IPS-20b (cell line): ENCODE measurements at regions not wholly inside any gene's neighbourhood (a gene's known extent, or its start where the extent isn't known, plus 50 kb on each side); places are given as distances from the start of the nearest gene placed in this dataset.
"Not testable (repeated sequence)": the region's sequence is repeated elsewhere in the genome, so short reads cannot be mapped to it uniquely, and the experiment has no call there.

Experiments
- H3K27ac ChIP-seq: one replicate; pipeline ENCODE4 v1.5.1; 2013; ENCODE audit warnings: low read length
- H3K27me3 ChIP-seq: 2 replicates; pipeline ENCODE4 v1.6.1; 2013; ENCODE audit warnings: mild to moderate bottlenecking, low read length, inconsistent platforms; ENCODE audit not compliant: insufficient read depth
- H3K36me3 ChIP-seq: 2 replicates; pipeline ENCODE4 v1.6.1; 2013; ENCODE audit warnings: low read depth, mild to moderate bottlenecking, inconsistent platforms, low read length, moderate library complexity; ENCODE audit not compliant: insufficient read depth
- H3K4me1 ChIP-seq: 2 replicates; pipeline ENCODE4 v1.6.1; 2013; ENCODE audit warnings: mild to moderate bottlenecking, control low read depth, inconsistent platforms, low read length, moderate library complexity; ENCODE audit not compliant: insufficient read depth
- H3K4me3 ChIP-seq: 2 replicates; pipeline ENCODE4 v1.5.1; 2013; ENCODE audit warnings: mild to moderate bottlenecking, low read length, inconsistent platforms
- H3K9ac ChIP-seq: 2 replicates; pipeline ENCODE4 v1.6.1; 2013; ENCODE audit warnings: low read depth, mild to moderate bottlenecking, inconsistent platforms, low read length, moderate library complexity
- H3K9me3 ChIP-seq: 2 replicates; pipeline ENCODE4 v1.6.1; 2013; ENCODE audit warnings: mild to moderate bottlenecking, low read depth, low read length, inconsistent platforms; ENCODE audit not compliant: insufficient read depth

GRCh38 chr20:48396981-48397861, 430.6 kb downstream of the PREX1 start:
- H3K27ac ChIP-seq, H3K27me3 ChIP-seq, H3K9ac ChIP-seq, H3K9me3 ChIP-seq, H3K36me3 ChIP-seq, H3K4me3 ChIP-seq, H3K4me1 ChIP-seq: not testable (repeated sequence)

DNA sequence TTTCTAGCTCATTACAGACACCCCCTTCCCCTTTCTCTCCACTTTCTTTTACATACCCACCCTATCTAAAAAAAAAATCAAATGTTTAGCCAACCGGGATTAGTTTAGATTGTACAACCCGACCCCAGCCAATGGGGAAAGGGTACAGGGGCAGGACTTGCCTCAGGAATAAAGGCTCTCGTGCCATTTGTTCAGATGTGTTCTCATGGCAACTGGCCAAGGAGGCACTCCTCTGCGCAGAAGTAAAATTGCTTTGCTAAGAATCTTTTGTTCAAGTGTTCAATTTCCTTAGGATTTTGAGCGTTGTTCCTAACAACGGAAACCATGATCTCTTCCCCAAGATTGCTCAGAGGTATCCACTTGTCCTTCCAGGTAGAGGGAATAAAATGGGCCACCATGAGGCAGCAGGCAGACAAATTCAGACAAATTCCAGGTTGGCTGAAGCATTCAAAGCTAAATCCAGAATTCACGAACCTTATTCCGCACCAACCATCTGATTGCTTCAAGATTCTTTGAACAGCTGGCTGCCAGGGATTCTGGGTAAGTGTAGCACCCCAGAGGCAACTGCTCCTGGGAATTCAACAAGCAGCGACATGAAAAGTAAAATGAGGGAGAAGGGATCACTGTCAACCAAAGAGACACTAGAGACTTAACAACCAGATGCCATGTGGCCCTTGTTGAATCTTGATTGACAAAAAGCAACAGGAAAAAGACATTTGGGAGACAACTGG, 431.8 kb downstream of the PREX1 start:
- Histone ChIP-seq H3K27me3 (no peaks in the 10 kb centered on the region; the same call in 1 of the 2 replicates), H3K9me3 (peaks cover 9% of the 10 kb centered on the region), H3K9ac (no peak overlapping the region), H3K4me1 (no peaks in the 10 kb centered on the region; the same call in 1 of the 2 replicates), H3K4me3 (no peak overlapping the region), H3K36me3 (no peaks in the 10 kb centered on the region), H3K27ac (no peak overlapping the region)

DNA sequence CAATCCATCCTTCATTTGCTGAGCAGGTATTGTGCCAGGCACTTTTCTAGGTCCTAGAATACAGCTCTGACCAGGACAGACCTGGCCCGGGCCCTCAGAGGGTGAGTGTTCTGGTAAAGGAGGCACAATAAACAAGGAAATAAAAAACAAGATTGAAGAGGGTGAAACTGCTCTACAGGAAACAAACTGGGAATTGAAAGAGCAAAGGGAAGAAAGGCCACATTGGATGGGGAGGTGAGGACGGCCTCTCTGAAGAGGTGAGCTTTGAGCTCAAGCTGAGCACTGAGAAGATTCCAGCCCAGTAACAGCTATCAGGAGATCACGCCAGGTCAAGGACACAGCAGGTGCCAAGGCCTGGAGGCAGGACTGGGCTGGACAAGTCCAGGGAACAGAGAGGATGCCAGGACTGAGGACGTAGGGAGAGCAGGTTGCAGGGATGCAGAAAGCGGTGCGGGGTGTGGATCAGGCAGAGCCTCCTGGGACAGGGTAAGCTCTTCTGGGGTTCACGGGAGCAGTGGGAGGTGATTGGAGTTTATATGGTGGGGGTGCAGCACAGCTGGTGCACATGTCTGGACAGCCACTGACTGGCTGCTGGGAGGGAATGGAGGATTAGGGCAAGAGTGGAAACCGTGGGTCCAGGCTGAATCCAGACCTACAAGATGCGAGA, 433.3 kb downstream of the PREX1 start:
- no peak overlapping the region for H3K4me3 ChIP-seq
- no peak overlapping the region for H3K27ac ChIP-seq
- no peak overlapping the region for H3K9ac ChIP-seq
- no peaks in the 10 kb centered on the region; the same call in 1 of the 2 replicates for H3K4me1 ChIP-seq
- peaks cover 9% of the 10 kb centered on the region for H3K9me3 ChIP-seq
- H3K36me3 ChIP-seq, result no peaks in the 10 kb centered on the region
- H3K27me3 ChIP-seq, result no peaks in the 10 kb centered on the region; the same call in 1 of the 2 replicates

- no peak overlapping the region for H3K4me3 ChIP-seq
- peaks cover 9% of the 10 kb centered on the region for H3K9me3 ChIP-seq
- no peaks in the 10 kb centered on the region; the same call in 1 of the 2 replicates for H3K4me1 ChIP-seq
- no peak overlapping the region for H3K27ac ChIP-seq
- H3K36me3 ChIP-seq, result no peaks in the 10 kb centered on the region
- H3K9ac ChIP-seq, result no peak overlapping the region
- H3K27me3 ChIP-seq, result no peaks in the 10 kb centered on the region; the same call in 1 of the 2 replicates
These were observed 434.0 kb downstream of the PREX1 start for GRCh38 chr20:48393737-48394314.

- Histone ChIP-seq H3K27me3 (no peaks in the 10 kb centered on the region; the same call in 1 of the 2 replicates), H3K9me3 (peaks cover 9% of the 10 kb centered on the region)
These were observed 434.5 kb downstream of the PREX1 start for GRCh38 chr20:48393311-48393685.

GRCh38 chr20:48392407-48393310, 435.1 kb downstream of the PREX1 start:
- Histone ChIP-seq H3K27ac (no peak overlapping the region), H3K36me3 (no peaks in the 10 kb centered on the region), H3K4me1 (no peaks in the 10 kb centered on the region), H3K27me3 (no peaks in the 10 kb centered on the region; the same call in 1 of the 2 replicates), H3K9me3 (peaks cover 9% of the 10 kb centered on the region), H3K4me3 (no peak overlapping the region), H3K9ac (no peak overlapping the region)

More at GRCh38 chr20:48393311-48393685, 434.5 kb downstream of the PREX1 start:
- H3K36me3 ChIP-seq, result no peaks in the 10 kb centered on the region
- H3K4me1 ChIP-seq, result no peaks in the 10 kb centered on the region
- H3K27ac ChIP-seq, result no peak overlapping the region
- no peak overlapping the region for H3K4me3 ChIP-seq
- H3K9ac ChIP-seq, result no peak overlapping the region

DNA sequence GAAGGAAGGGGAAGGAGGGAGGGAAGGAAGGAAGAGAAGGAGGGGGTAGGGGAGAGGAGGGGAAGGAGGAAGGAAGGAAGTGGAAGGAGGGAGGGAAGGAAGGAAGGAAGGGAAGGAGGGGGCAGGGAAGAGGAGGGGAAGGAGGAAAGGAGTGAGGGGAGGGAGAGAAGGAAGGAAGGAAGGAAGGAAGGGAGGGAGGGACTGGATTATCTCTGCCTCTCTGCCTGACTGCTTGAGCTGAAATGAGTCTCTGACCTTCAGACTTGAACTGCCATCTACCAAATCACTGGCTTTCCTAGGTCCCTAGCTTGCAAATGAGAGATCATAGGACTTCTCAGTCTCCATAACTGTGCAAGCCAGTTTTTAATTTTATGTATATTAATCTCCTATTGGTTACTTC, 436.8 kb downstream of the PREX1 start:
- Histone ChIP-seq H3K9me3 (peaks cover 9% of the 10 kb centered on the region), H3K27ac (no peak overlapping the region), H3K27me3 (no peaks in the 10 kb centered on the region), H3K9ac (no peak overlapping the region), H3K4me3 (no peak overlapping the region), H3K36me3 (no peaks in the 10 kb centered on the region), H3K4me1 (no peaks in the 10 kb centered on the region)

DNA sequence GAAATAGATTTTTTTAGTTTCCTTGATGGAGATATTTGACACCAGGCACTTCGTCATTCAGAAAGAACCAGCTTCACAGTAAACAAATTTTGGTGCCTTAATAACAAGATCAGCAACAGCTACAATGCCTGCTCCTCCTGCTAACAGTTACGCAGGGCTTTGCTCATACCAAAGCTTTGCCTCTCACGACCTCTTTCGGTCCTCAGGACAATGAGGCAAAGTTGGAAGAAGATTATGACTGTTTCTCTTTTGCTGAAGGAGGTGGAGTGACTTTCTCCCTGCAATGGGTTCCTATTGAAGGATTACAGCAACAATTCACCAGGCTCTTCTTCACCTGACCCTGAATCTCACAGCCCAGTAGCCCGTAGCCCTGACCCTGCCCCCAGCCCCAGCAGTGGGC, 440.1 kb downstream of the PREX1 start:
- H3K9me3 ChIP-seq, result peaks cover 9% of the 10 kb centered on the region
- H3K27me3 ChIP-seq, result no peaks in the 10 kb centered on the region
- no peak overlapping the region for H3K9ac ChIP-seq
- no peaks in the 10 kb centered on the region for H3K4me1 ChIP-seq
- H3K4me3 ChIP-seq, result no peak overlapping the region
- no peaks in the 10 kb centered on the region for H3K36me3 ChIP-seq
- H3K27ac ChIP-seq, result no peak overlapping the region

GRCh38 chr20:48385527-48385926, 442.3 kb downstream of the PREX1 start:
- Histone ChIP-seq H3K9me3 (no peaks in the 10 kb centered on the region), H3K4me3 (no peak overlapping the region), H3K27ac (no peak overlapping the region), H3K36me3 (no peaks in the 10 kb centered on the region), H3K9ac (no peak overlapping the region), H3K27me3 (no peaks in the 10 kb centered on the region), H3K4me1 (no peaks in the 10 kb centered on the region)

GRCh38 chr20:48385114-48385513, 442.7 kb downstream of the PREX1 start:
- Histone ChIP-seq H3K36me3 (no peaks in the 10 kb centered on the region), H3K4me1 (no peaks in the 10 kb centered on the region), H3K4me3 (no peak overlapping the region), H3K27me3 (no peaks in the 10 kb centered on the region), H3K9ac (no peak overlapping the region), H3K27ac (no peak overlapping the region), H3K9me3 (no peaks in the 10 kb centered on the region)
